ENCODE measurements at regions not wholly inside any gene's neighbourhood (a gene's known extent, or its start where the extent isn't known, plus 50 kb on each side); places are given as distances from the start of the nearest gene placed in this dataset.

- TF ChIP-seq CTCF (IDR thresholded peaks at IDR 0.05; ENCODE audit: insufficient read depth, low read depth, low read length) (no peak), EZH2 (IDR thresholded peaks at IDR 0.05; ENCODE audit: insufficient read depth, low read length) (no peak)
Measured at GRCh38 chr20:41830702-41831101, 212.5 kb upstream of the CHD6 start.
